ENCODE measurements at regions not wholly inside any gene's neighbourhood (a gene's known extent, or its start where the extent isn't known, plus 50 kb on each side); places are given as distances from the start of the nearest gene placed in this dataset.

- DNase-seq, result no peak
Observed at GRCh38 chr11:16430674-16431073, 74.3 kb upstream of the SOX6 start.

- no peak for DNase-seq
Observed at GRCh38 chr11:16421826-16422225, 65.5 kb upstream of the SOX6 start.

- DNase-seq, result no peak
Observed at GRCh38 chr11:16418428-16419097, 62.2 kb upstream of the SOX6 start.

- DNase-seq, result no peak
Observed at GRCh38 chr11:16412525-16413172, 56.3 kb upstream of the SOX6 start.

- DNase-seq, result no peak
Observed at GRCh38 chr11:16410479-16410878, 54.1 kb upstream of the SOX6 start.

GRCh38 chr11:16408619-16409018 lies 52.3 kb upstream of the SOX6 start:
- no peak for DNase-seq

- no peak for DNase-seq
Observed at GRCh38 chr11:16406226-16406625, 49.9 kb upstream of the SOX6 start.
